GM12874 (cell line): ENCODE measurements at regions not wholly inside any gene's neighbourhood (a gene's known extent, or its start where the extent isn't known, plus 50 kb on each side); places are given as distances from the start of the nearest gene placed in this dataset.

Source experiments
- TF ChIP-seq, protein P1 (sequence below): IDR thresholded peaks from 2 replicates; pipeline ENCODE4 v1.5.1; 2011; ENCODE audit warnings: low read depth, mild to moderate bottlenecking, control low read depth, low read length, moderate library complexity; ENCODE audit not compliant: insufficient read depth

DNA sequence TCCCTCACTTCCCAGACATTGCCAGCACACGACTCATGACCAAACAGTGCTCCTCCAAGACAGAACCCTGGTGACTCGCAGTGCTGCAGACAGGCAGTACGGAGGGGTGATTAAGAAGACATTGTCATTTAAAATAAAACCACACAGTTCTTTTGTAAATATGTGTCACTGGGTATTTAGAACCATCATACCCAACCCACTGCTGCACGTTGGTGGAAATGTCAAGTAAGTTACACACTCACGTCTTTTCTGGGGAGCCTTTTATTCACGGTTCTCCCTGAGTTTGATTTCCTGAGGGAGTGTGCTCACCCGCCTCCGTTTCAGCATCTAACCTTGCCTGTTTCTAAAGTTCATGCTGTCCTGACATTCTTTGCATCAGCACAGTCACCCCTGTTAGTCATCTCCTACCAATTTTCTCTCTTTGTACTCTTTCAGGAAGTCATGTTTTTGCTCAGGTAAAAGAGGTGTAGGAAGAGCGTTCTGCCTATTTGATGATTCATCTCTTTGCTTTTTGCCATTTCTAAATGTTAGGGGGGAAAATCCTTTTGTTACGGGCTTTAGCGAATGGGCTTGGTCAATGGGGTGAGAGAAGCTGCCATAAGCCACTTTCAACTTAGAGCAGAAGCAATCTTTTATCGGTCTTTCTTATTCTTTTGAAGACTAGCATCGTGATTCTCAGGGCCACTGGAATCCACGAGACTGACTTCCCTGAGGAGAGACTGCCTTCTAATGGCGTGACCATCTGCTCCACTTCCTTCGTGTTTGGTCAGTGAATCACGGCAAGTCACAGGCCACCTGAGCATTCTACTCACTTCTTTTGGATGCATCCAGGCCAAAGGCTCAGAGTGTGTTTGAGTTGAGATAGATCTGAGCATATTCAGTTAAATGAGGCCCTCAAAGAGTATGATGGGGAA lies 512.8 kb upstream of the JARID2 start:
- TF ChIP-seq, protein P1, sequence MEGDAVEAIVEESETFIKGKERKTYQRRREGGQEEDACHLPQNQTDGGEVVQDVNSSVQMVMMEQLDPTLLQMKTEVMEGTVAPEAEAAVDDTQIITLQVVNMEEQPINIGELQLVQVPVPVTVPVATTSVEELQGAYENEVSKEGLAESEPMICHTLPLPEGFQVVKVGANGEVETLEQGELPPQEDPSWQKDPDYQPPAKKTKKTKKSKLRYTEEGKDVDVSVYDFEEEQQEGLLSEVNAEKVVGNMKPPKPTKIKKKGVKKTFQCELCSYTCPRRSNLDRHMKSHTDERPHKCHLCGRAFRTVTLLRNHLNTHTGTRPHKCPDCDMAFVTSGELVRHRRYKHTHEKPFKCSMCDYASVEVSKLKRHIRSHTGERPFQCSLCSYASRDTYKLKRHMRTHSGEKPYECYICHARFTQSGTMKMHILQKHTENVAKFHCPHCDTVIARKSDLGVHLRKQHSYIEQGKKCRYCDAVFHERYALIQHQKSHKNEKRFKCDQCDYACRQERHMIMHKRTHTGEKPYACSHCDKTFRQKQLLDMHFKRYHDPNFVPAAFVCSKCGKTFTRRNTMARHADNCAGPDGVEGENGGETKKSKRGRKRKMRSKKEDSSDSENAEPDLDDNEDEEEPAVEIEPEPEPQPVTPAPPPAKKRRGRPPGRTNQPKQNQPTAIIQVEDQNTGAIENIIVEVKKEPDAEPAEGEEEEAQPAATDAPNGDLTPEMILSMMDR: no peak

DNA sequence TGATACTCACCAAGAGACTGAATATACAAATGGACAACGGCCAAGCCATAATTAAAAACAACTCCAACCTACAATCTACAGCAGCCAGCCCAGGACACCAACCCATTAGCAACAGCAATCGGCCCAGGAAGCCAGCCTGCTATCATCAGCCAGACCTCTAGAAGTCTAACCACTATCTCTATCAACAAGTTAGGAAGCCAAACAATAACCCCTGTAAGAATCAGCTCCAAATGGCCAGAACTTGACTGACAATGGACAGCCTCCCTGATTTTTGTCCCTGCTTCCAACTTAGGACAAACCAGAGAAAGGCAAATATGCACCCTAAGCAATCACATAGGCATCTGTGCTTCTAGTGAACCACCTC lies 511.8 kb upstream of the JARID2 start:
- TF ChIP-seq, protein P1: no peak

DNA sequence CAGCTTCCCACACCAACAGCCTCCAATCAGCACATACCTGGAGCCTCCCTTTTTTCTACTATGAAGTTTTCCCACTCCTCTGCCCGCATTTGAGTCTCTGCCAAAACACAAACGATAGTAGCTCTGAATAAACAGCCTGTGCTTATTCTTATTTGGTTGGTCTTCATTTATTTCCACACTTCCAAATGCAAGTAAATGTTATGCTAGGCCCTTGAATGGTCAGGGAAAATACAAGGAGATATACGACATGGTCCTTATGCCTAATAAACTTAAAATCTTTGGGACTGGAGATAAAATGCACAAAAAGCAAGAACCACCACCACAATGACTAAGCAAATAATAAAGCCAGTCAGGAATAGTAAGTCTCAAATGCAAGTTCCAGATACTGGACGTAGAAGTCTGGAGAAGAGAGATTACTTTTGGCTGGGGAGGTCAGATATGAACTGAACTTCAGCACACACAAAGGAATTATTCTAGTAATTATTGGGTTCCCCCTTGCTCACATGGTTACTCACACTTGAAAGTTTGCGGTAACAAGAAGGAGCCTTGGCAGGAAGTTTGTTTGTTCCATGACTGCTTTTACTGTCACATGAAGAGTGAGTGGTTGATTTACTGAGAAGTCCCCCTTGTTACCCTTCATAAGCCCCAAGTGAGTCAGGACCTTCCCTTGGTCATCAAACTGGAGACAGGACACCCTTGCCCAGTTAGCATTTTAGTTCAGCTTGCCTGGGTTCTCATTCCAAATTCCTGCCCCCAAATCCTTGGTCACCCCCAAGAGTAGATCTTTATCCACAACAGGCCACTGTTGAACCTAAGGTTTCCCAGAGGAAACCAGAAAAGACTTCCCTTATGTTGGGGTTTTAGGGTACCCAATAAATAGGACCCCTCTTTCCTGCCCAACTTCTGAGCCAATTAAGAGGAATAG lies 511.2 kb upstream of the JARID2 start:
- TF ChIP-seq, protein P1: no peak

DNA sequence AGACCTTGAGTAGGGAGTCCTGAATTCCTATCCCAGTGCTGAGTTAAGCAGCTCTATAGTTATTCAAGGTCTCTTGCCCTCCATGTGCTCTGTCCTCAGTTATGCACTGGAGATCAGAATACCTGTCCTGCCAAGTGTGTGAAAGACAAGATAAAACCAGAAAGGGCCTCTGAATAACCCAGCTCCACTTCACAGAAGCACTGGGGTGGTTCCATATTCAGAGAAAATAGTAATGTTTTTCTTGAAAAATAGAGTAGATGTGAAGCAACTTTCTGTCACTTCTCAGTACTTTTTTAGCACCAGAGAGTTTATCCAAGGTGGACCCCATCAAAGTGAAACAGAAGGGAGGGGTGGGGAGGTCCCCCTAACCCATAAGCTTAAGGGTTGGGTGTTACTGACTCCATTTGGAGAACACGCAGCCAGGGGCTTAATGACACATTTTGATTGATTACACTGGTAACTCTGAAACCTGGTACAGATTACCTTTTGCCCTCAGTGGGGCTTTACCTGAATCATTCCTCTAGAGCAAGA lies 509.8 kb upstream of the JARID2 start:
- TF ChIP-seq, protein P1: no peak

DNA sequence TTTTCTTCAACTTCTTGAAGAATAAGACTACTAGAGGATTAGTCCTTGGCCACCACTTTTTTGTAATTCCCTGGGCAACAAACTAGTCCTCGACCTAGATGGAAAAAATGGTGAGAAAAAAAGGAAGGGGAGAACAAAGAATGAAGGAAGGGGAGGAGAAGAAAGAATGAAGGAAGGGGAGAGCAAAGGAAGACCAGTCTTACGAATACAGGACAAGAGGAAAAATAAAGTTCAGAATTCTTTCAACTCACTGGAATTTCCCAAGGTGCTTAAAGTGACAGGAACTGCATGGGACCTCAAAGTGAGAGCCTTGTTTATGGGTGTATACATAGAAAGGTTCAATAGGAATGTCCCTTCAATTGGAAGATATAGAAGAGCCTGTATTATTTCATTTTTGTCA lies 509.3 kb upstream of the JARID2 start:
- TF ChIP-seq, protein P1: no peak

DNA sequence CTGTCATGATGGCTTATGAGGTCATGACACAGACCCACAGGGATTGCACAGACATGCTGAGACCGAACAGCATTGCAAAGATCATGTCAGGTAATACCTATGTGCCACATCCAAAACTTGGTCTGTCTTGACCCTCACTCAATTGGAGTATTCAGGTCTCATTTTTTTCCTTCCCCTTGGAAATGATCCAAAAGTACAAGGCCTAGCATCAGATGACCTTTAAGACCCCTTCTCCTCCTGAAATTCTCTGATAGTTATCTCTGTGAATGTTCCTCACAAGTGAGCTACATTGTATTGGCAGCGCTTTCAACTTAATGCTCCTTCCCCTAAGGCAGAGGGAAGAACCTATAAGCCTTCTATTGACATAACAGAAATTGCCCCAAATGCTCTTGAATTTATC lies 507.4 kb upstream of the JARID2 start:
- TF ChIP-seq, protein P1: no peak

DNA sequence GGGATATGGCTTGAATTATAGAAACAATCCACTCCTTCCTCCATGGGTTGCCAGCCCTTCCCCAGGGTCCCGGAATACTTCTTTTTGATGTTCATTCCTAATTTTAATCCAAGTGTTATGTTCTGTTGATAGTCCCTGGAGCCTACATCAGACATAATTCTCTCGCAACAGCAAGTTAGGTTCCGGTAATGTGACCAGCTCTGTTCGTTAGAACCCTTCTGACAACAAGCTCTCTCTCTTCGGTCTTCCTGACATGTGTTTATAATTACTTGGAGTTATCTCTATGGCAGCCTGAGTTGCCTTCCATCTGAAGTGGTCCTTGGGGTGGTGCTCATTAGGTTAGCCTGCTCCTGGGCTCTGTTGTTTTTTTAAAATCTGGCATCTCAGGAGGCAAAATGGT lies 506.9 kb upstream of the JARID2 start:
- TF ChIP-seq, protein P1: no peak
